Renal cortex interstitium (tissue), 11 donors: ENCODE measurements at regions not wholly inside any gene's neighbourhood (a gene's known extent, or its start where the extent isn't known, plus 50 kb on each side); places are given as distances from the start of the nearest gene placed in this dataset.
"Not testable (repeated sequence)": the region's sequence is repeated elsewhere in the genome, so short reads cannot be mapped to it uniquely, and the experiment has no call there.

Experiments used
- DNase-seq, 11 donors: peaks; one replicate each; pipeline ENCODE4 v3.0.0-alpha.2; 2013; ENCODE audit warnings: low read depth in 9 of 11, low spot score in 4 of 11; ENCODE audit errors: extremely low read depth in 1 of 11

DNA sequence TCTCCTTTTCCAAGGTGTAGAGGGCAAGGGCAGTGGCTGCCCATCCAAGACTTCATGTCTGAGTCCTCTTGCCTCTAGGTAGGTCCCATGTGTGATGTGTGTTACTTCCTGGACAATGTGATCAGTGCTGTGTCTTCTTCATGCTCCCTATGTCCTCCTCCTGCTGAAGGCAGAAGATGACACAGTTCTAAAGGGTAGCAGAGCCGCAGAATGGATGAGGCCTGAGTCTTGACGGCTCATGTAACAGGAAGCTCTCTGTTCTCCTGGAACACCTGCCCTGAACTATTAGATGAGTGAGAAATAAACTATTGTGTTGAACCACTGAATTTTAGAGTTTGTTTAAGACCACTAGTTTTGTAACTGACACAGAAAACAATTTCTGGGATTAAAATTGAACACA lies 165.9 kb downstream of the NDFIP2 start:
- DNase-seq, result no peak

DNA sequence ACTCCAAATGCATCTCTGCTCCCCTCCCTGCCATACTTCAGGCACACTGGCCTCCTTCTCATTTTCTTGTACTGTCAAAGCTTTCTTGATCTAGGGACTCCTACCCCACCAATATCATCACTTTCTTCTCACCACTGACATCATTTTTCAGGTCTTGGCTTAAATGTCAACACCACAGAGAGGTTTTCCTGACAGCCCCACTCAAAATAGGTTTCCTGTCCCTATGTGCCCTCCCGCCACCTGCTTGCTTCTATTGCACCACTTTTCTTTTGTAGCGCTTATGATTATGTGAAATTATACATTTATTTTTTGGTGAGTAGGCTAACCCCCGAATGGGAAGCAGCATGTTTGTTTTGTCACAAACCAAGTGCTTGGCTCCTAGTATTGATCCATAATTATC lies 164.6 kb downstream of the NDFIP2 start:
- no peak for DNase-seq

- no peak for DNase-seq
Observed at GRCh38 chr13:79642596-79642995, 161.6 kb downstream of the NDFIP2 start.

DNA sequence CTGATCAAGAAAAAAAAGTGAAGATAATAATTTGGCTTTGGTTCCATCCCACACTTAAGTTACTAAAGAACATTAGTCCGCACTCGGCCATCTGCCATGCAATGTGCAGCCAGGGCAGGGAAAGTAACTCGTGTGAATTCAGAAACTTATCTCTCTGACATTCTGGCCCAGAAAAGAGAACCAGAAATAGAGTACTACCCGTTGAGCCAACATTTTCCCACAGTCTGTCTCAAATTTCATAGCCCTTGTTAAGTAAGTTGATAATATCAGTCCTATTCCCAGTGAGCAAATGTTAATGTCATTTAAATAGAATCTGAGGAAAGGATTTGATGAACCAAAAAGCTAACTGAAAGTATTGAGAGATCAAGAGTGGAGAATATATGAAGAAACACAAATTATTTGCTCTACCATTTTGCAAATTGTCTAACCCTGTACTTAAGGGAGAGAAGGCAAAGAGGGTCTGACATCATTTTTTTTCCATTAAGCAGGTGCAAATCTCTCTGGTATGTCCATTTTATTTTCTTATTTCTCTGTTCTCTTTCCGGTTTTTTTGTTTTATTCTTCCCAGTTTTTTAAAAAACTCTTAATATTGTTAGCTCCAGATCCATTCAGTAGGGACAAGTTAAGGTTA lies 156.3 kb downstream of the NDFIP2 start:
- no peak for DNase-seq

DNA sequence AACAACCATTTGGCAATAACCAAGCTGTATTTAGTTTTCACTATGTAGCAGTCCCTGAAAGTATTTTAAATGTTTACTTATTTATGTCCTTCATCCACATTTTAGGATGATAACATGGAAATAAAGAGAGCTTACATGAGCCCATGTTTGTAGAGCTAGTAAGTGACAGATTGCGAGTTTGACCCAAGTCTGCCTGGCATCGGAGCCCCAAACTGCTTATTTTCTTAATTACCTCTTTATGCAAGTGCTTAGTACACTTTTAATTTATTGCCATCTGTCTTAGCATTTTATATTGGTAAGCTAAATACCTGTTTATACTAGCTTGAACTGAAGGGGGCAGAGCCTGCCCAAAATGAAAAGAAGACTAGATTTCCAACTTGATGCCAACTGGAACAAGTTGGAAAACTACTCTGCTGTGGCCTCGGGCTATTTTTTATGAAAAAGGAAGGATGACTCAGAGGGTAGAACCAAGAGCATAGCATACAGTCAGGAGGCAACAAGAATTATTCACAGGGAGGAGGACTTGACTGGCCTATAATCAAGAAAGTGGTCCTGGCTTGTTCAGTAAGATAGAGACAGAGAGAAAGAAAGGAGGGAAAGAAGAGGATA lies 150.2 kb downstream of the NDFIP2 start:
- peak in 2 of 11 donors; percentile 4 to 20 for DNase-seq

GRCh38 chr13:79628463-79628862 lies 147.5 kb downstream of the NDFIP2 start:
- DNase-seq, result no peak

DNA sequence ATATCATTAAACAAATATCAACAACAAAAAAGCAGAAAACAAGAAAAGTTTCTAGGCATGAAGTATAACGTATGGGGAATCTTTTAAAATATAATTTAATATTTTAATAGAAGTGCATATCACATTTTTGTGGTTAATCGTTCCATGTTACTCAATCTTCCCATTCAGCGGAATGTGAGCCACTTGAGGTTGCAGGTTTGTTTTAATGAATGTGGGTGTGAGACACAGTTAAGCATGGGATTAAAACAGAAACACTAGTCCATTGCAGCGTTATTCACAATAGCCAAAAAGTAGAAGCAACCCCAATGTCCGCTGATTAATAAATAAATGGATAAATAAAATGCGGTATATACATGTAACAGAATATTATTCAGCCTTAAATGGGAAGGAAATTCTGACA lies 146.0 kb downstream of the NDFIP2 start:
- no peak for DNase-seq

DNA sequence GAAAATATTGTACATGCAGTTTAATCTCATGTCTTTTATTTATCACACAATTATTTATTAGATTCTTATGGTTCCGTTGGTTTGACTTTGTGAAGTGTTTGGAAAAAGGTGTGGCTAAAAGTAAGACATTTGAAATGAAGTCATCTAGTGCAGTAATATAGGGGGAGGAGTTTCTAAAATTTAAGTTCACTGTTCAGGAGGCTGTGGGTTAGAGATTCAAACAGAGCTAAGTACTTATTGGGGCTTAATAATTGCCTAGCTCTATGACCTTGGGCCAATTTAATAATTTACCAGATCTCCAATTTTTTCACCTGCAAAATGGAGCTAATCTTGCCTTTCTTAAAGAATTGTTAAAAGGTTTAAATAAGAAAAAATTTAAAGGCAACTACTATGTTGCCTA lies 144.6 kb downstream of the NDFIP2 start:
- DNase-seq, result no peak

- DNase-seq, result no peak
Observed at GRCh38 chr13:79621902-79622301, 140.9 kb downstream of the NDFIP2 start.

GRCh38 chr13:79621449-79621848 lies 140.5 kb downstream of the NDFIP2 start:
- DNase-seq, result no peak

DNA sequence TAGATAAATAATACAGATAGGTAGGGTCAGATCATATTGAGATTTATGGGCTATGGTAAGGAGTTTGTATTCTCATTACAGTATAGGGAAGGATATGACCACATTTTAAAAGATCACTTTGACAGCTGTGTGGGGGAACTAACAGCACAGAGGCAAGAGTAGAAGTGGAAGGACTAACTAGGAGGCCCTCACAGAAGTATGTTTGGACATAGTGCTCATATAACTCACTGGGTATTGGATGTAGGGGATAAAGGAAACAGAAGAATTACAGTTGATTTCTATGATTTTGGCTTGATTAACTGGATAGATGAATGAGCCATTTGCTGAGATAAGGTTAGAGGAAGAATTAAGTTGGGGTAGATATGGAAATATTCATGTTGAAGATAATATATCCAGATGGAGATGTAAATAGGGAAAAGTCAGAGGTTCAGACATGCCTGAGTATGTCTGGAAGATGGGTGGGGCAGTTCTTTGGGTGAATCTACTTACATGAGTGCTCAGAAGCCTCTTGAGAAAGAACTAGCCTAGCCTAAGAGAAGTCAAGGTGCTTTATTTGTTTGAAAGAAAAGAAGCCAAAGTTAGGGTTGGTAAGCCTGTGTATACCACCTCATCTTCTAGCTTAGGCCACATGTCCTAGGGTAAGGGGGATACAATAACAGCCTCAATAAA lies 133.4 kb downstream of the NDFIP2 start:
- DNase-seq, result no peak

DNA sequence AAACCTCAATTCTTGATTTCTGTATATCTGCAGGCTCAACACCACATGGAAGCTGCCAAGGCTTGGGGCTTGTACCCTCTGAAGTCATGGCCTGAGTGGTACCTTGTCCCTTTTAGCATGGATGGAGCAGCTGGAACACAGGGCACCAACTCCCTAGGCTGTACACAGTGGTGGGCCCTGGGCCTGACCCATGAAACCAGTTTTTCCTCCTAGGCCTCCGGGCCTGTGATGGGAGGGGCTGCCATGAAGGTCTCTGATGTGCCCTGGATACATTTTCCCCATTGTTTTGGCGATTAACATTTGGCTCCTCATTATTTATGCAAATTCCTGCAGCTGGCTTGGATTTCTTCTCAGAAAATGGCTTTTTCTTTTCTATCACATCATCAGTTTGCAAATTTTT lies 131.6 kb downstream of the NDFIP2 start:
- DNase-seq, result no peak

DNA sequence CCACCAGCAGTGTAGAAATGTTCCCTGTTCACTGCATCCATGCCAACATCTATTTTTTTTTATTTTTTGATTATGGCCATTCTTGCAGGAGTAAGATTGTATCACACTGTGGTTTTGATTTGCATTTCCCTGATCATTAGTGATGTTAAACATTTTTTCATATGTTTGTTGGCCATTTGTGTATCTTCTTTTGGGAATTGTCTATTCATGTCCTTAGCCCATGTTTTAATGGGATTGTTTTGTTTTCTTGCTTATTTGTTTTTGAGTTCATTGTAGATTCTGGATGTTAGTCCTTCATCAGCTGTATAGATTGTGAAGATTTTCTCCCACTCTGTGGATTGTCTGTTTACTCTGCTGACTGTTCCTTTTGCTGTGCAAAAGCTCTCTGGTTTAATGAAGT lies 126.9 kb downstream of the NDFIP2 start:
- DNase-seq, result not testable (repeated sequence)
